ENCODE measurements at regions not wholly inside any gene's neighbourhood (a gene's known extent, or its start where the extent isn't known, plus 50 kb on each side); places are given as distances from the start of the nearest gene placed in this dataset.
"Not testable (repeated sequence)": the region's sequence is repeated elsewhere in the genome, so short reads cannot be mapped to it uniquely, and the experiment has no call there.

DNA sequence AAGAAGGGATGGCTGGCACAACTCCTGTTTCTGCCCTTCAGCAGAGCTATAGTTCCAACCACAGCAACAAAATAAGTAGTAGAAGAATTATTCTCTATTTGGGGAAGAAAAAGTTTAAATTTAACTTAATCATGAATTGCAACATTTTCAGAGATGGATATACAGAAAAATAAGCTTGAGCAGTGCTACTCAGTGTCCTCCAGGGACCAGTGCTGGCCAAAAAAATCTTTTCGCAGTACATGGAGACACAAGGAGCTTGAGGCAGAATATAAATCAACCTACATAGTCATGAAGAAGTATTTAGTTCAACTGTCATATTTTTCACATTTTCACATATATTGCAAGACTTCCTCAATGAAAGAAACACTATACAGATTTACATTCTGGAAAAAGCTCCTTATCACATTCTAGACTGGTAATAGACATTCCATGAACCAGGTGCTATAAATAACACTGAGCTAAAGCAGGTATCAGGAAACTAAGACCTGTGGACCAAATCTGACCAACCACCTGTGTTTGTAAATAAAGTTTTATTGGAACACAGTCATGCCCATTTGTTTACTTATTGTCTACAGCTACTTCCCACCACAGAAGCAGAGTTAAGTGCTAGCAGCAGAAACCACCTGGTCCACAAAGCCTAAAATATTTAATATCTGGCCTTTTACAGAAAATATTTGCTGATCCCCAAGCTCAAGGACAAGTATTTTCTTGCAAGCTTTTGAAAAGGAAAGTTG is 101.9 kb downstream of the RGS21 start:
- no peak for DNase-seq (ENCODE audit: low read depth in 1 of 2, low spot score in 1 of 2)

DNA sequence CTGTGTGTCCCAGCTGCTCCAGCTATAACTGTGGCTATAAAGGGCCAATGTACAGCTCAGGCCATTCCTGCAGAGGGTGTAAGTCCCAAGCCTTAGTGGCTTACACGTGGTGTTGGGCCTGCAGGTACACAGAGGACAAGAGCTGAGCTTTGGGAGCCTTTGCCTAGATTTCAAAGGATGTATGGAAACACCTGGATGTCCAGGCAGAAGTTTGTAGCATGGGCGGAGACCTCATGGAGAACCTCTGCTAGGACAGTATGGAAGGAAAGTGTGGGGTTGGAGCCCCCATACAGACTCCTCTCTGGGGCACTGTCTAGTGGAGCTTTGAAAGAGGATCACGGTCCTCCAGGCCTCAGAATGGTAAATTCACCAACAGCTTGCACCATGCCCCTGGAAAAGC is 113.9 kb downstream of the RGS21 start:
- no peak for DNase-seq (ENCODE audit: low read depth in 1 of 2, low spot score in 1 of 2)

DNA sequence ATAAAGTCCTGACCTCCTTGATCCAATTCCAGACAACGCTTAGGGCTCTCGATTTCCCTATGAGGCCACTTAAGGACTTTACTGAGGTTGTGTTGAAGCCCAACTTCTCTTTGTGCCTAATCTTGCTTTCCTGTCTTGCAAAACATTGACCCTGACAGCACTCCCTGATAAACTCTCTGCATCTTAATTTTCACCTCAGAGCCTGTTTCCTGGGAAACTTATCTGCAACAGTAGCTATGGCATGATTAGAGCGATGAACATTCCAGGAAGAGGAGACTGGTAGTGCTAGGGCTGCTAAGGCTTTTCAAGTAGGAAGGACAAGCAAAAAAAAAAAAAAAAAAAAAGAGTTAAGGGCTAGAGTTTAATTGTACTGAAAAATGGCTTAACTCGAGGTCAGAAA is 118.9 kb downstream of the RGS21 start:
- DNase-seq (ENCODE audit: low read depth in 1 of 2, low spot score in 1 of 2): no peak

- DNase-seq (ENCODE audit: low read depth in 1 of 2, low spot score in 1 of 2): no peak
Measured at GRCh38 chr1:192436441-192437078, 119.8 kb downstream of the RGS21 start.

GRCh38 chr1:192438737-192439136 is 121.9 kb downstream of the RGS21 start:
- no peak for DNase-seq (ENCODE audit: low read depth in 1 of 2, low spot score in 1 of 2)

- DNase-seq (ENCODE audit: low read depth in 1 of 2, low spot score in 1 of 2): no peak
Measured at GRCh38 chr1:192439373-192440025, 122.7 kb downstream of the RGS21 start.

DNA sequence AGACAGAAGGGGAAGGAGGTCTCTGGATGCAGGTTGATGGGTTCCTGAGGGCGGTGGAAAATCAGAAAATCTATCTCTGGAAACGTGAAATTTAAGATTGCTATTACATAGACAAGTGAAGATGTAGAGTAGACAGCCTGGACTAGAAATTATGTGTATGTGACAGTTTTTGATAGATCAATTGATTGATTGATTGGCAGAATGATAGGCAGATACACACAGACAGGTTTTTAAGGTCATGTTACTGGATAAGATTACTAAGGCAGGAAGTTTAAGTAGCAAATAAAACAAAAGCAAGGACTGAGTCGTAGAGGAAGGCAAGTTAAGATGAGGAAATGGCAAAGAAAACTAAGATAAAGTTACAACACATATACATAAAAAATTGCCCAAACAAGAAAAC is 124.7 kb downstream of the RGS21 start:
- no peak for DNase-seq (ENCODE audit: low read depth in 1 of 2, low spot score in 1 of 2)

- DNase-seq (ENCODE audit: low read depth in 1 of 2, low spot score in 1 of 2): no peak
Measured at GRCh38 chr1:192442736-192443135, 125.9 kb downstream of the RGS21 start.

DNA sequence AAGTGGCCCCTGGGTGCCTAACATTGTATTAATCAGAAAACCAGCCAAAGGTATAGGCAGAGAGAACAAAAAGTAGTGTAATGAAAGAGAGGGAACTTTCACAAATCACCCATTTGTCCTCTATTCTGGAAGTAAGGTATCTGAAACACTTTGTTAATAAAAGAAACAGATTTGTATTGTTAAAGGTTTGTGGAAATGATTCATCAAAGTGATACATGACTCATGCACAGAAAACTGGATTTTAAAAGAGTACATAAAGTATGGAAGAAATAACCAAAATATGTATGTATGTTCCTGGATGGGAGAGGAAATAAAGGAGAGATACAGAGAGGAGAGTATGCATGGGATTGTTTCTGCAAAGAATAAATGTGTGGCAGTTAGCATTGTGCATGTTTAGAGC is 126.8 kb downstream of the RGS21 start:
- no peak for DNase-seq (ENCODE audit: low read depth in 1 of 2, low spot score in 1 of 2)

- DNase-seq (ENCODE audit: low read depth in 1 of 2, low spot score in 1 of 2): no peak
Measured at GRCh38 chr1:192445241-192445640, 128.4 kb downstream of the RGS21 start.

DNA sequence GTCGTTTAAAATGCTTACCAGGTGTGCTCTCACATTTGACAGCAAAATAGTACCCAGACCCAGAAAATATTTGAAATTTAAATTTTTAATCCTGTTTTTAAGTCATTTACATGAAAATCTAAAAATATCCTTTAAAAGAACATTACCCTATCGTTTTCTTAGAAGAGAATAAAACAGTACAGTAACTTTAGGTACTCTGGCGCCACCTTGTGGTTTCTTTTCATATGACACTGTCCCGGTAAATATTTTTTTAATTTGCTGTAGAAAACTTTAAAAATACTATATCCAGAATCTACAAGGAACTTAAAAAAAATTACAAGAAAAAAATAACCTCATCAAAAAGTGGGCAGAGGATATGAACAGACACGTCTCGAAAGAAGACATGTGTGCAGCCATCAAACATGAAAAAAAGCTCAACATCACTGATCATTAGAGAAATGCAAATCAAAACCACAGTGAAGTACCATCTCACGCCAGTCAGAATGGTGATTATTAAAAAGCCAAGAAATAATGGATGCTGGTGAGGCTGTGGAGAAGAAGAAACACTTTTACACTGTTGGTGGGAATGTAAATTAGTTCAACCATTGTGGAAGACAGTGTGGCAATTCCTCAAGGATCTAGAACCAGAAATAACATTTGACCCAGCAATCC is 129.2 kb downstream of the RGS21 start:
- DNase-seq (ENCODE audit: low read depth in 1 of 2, low spot score in 1 of 2): no peak

DNA sequence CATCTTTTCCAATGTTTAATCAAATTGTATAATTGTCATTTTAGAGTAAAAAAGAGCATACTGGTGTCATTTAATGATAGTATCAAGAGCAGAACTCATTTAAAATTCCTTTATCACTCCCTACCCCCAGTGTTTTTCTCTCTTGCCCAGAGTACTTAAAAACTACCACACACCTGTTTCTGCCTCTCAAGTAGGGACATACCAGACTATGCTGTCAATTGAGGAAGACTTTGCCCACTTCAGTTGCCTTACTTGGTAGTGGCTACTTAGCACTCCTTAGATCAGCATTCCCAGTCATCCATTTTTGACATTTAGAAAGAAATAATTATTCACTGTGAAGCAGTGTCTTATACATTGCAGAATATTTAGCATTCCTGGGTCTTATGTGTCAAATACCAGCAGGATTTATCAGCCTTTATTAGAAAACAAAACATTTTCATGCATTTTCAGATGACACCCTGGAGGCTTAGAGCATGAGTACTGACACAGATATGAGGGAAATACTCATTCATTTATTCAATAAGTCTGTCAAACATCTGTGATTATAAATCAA is 127.5 kb upstream of the RGS1 start:
- no peak for DNase-seq (ENCODE audit: low read depth in 1 of 2, low spot score in 1 of 2)

DNA sequence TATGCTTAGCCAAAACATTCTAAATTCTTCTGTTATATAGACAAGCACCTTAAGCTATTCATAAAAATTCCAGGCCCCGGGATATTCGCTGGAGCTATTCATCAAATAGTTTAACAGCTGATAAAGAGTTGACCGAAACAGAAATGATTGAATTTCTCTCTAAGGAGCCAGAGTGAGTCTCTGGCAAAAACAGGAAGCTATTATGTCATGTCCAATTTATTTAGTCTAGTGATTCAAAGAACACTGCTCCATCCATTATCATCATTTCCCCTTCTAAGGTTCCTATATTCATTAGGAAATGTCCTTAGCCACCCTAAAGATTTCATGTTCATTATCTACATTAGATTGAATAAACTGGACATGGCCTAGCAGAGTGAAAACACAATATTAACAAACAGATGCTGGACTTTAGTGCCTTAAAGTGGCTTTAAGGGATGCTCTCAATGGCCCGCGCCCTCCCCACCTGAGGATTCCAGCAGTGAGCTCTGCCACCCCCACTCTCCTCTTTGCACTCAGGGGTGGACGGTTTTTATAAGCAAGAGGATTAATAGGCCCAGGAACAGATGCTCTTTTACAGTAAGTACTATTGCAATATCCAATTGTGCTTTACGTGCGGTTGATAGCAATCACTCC is 122.1 kb upstream of the RGS1 start:
- DNase-seq (ENCODE audit: low read depth in 1 of 2, low spot score in 1 of 2): no peak

- DNase-seq (ENCODE audit: low read depth in 1 of 2, low spot score in 1 of 2): no peak
Measured at GRCh38 chr1:192459467-192459866, 116.1 kb upstream of the RGS1 start.

DNA sequence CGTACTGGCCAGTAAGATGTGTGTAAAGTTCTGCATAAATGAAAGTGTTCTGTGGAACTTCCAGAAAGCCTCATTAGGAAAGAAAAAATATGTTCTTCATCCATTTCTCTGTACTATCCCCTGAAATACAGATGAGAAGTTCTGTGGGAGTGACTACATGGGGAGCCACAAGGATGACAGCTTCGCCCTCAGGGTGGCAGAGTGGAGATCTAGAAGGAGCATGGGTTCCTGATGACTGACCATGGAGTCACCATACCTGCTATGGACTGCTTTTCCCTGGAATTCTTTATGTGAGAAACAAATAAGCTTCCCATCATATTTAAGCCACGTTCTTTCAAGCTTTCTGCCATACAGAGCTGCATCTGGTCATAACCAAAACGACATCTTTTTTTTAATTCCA is 113.9 kb upstream of the RGS1 start:
- DNase-seq (ENCODE audit: low read depth in 1 of 2, low spot score in 1 of 2): no peak

DNA sequence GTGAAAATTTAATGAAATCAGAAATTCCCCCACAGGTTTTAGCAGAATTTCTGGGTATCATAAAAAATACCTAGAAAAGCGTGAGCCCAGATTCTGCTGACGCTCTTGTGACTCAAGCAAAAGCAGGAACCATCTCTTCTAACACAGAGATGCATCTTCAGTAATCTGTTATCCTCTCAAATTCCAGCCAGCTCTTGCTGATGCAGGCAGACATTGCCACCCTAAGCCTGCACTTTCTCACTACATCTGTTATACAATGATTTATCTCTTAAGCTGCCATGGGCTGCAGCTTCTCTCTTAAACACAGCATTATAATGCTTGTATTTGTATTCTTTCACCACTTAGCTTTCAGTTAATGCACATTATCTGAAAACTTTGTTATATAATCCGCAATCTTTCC is 113.0 kb upstream of the RGS1 start:
- DNase-seq (ENCODE audit: low read depth in 1 of 2, low spot score in 1 of 2): no peak

- no peak for DNase-seq (ENCODE audit: low read depth in 1 of 2, low spot score in 1 of 2)
Measured at GRCh38 chr1:192463661-192464060, 111.9 kb upstream of the RGS1 start.

DNA sequence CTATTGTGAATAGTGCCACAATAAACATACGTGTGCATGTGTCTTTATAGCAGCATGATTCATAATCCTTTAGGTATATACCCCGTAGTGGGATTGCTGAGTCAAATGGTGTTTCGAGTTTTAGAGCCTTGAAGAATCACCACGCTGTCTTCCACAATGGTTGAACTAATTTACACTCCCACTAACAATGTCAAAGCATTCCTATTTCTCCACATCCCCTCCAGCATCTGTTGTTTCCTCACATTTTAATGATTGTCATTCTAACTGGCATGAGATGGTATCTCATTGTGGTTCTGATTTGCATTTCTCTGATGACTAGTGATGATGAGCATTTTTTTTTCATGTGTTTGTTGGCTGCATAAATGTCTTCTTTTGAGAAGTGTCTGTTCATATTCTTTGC is 110.4 kb upstream of the RGS1 start:
- not testable (repeated sequence) for DNase-seq (ENCODE audit: low read depth in 1 of 2, low spot score in 1 of 2)

- no peak for DNase-seq (ENCODE audit: low read depth in 1 of 2, low spot score in 1 of 2)
Measured at GRCh38 chr1:192474080-192474683, 101.4 kb upstream of the RGS1 start.

GRCh38 chr1:192475329-192475728 is 100.2 kb upstream of the RGS1 start:
- no peak for DNase-seq (ENCODE audit: low read depth in 1 of 2, low spot score in 1 of 2)

- no peak for DNase-seq (ENCODE audit: low read depth in 1 of 2, low spot score in 1 of 2)
Measured at GRCh38 chr1:192475970-192476369, 99.6 kb upstream of the RGS1 start.
